ENCODE measurements at regions not wholly inside any gene's neighbourhood (a gene's known extent, or its start where the extent isn't known, plus 50 kb on each side); places are given as distances from the start of the nearest gene placed in this dataset.
A peak's percentile ranks its signal among the peaks of the same experiment; 100 is the strongest.

DNA sequence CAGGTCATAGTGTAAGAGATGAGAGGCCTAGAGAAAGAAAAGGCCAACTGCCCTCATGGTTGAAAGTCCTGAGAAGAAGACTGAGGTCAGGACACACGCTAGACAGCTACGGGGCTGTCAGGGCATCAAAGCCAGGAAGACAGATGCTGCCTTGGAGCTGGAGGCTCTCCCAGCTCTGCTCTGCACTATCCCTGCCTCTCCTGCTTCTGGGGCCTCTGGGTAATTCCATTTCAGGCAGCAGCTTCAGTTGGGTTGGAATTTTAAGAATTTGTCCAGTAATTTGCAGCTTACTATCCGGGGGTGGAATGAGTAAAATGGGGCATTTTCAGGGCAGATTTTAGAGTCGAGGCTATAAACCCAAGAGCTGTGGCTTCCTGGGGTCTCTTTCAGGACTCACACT is 76.2 kb upstream of the CTAGE1 start:
- intact Hi-C loops (cut with DNase I) = no loop called here
- H3K36me3 ChIP-seq = no peaks in the 10 kb centered on the region
- TF ChIP-seq POLR2A (IDR thresholded peaks at IDR 0.05) (no peak), CTCF (IDR thresholded peaks at IDR 0.05) (no peak)

DNA sequence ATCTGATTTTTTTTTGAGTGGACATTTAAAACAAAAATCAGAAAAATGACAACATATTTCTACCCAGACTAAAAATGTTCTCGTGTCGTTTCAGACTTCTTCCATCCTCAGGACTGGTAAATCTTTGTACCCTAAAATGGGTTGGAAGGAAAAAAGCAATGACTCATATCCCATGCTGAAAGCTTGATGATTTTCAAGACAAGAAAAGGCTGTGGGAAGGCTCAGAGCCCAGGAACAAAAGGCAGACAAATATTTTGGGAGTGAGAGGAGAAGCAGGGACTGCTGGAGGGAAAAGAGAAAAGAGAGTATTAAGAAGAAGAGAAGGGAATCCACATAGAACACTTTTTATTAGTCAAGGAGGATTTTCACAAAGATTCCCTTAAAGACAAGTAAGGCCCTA is 77.1 kb upstream of the CTAGE1 start:
- intact Hi-C loops (cut with DNase I) = no loop called here
- Histone ChIP-seq H3K27me3 (no peaks in the 10 kb centered on the region), H3K9me3 (no peaks in the 10 kb centered on the region), H3K4me1 (peaks cover 5 to 11% of the 10 kb centered on the region in 2 donors), H3K4me3 (replicated peaks in 1 of 3) (no peak overlapping the region), H3K27ac (no peak overlapping the region), H3K36me3 (no peaks in the 10 kb centered on the region)
- TF ChIP-seq CTCF (IDR thresholded peaks at IDR 0.05) (no peak), POLR2A (IDR thresholded peaks at IDR 0.05) (no peak)
- DNase-seq = no peak
- WGBS, 2 donors = 67 to 81% methylated on average over 2 of the region's 2 CpGs

More for the DNA sequence above, 76.2 kb upstream of the CTAGE1 start:
- Histone ChIP-seq H3K4me1 (peaks cover under 1 to 9% of the 10 kb centered on the region in 2 donors), H3K27me3 (no peaks in the 10 kb centered on the region), H3K27ac (no peak overlapping the region), H3K9me3 (no peaks in the 10 kb centered on the region), H3K4me3 (replicated peaks in 1 of 3) (no peak overlapping the region)
- WGBS, 2 donors = 74 to 77% methylated on average over 4 of the region's 4 CpGs
- no peak for DNase-seq

DNA sequence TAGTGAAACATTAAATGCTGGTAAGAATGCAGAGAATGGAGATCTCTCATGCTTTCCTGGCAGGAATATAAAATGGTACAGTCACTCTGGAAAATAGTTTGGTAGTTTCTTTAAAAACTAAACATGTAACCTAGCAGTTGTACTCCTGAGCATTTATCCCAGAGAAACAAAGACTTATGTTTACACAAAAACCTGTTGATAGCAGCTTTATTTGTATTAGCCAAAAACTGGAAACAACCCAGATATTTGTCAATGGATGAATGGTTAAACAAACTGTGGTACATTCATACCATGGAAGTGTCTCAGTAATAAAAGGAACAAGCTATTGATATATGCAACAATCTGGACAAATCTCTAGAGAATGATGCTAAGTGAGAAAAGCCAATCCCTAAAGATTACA is 81.7 kb upstream of the CTAGE1 start:
- Histone ChIP-seq H3K9me3 (no peaks in the 10 kb centered on the region), H3K36me3 (no peaks in the 10 kb centered on the region), H3K4me1 (peaks cover 5 to 6% of the 10 kb centered on the region in 2 donors), H3K27ac (peak overlapping the region in 1 of 3 donors; percentile 25), H3K27me3 (no peaks in the 10 kb centered on the region), H3K4me3 (replicated peaks in 1 of 3) (no peak overlapping the region)
- DNase-seq = no peak
- TF ChIP-seq CTCF (IDR thresholded peaks at IDR 0.05) = no peak
- no peak for TF ChIP-seq POLR2A (IDR thresholded peaks at IDR 0.05)
- intact Hi-C loops (cut with DNase I) = no loop called here

GRCh38 chr18:22503803-22504202 is 86.1 kb upstream of the CTAGE1 start:
- no peaks in the 10 kb centered on the region for H3K27me3 ChIP-seq
- intact Hi-C loops (cut with DNase I) = loop anchor here (10.0 kb wide), 1 partner anchor 51 kb away; no protein-coding TSS in a partner anchor
- H3K4me3 ChIP-seq (replicated peaks in 1 of 3) = no peak overlapping the region
- no peak overlapping the region for H3K27ac ChIP-seq
- 82 to 93% methylated on average over 3 of the region's 3 CpGs for WGBS, 2 donors
- H3K36me3 ChIP-seq = no peaks in the 10 kb centered on the region
- no peak for TF ChIP-seq CTCF (IDR thresholded peaks at IDR 0.05)
- TF ChIP-seq POLR2A (IDR thresholded peaks at IDR 0.05) = no peak
- no peaks in the 10 kb centered on the region for H3K9me3 ChIP-seq
- DNase-seq = no peak
- H3K4me1 ChIP-seq = peaks cover 4 to 5% of the 10 kb centered on the region in 2 donors

DNA sequence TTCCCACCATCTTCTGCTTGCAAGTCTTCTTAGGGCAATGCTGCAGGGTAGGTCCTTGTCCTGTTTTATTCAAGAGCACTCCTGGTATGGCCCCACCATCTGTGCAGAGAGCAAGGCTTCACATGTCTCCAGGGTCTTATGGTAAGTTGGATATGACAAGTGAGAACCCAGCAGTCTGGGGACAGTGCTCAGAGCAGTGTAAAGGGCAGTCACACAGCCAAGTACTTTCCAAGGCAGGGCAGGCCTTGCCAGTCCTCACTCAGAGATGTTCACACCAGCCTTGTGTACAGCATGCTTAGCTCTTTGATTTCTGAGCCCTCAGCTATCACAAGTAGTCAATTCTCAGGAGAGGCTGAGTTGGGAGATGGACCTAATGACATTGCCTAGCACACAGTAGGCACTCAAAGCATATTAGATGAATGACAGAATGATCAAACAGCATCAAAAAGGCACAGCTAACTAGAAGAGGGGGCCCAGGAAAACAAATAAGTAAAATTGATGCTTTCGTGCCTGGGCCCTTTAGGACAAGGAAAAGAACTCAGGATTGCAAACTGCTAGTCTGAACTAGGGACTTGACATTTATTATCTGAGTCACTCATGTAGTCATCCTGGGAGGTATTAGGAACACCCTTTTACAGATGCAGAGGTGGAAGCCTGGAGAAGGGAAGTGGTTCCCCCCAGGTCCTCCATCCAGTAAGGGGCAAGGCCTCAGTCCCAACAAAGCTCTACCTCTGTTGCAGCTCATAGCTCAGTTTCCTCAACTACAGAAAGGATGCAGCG is 86.7 kb upstream of the CTAGE1 start:
- Histone ChIP-seq H3K36me3 (no peaks in the 10 kb centered on the region), H3K27me3 (no peaks in the 10 kb centered on the region), H3K9me3 (no peaks in the 10 kb centered on the region), H3K4me1 (no peaks in the 10 kb centered on the region), H3K27ac (no peak overlapping the region), H3K4me3 (replicated peaks in 1 of 3) (no peak overlapping the region)
- intact Hi-C loops (cut with DNase I) = loop anchor here (10.0 kb wide), 1 partner anchor 50 kb away; no protein-coding TSS in a partner anchor
- TF ChIP-seq POLR2A (IDR thresholded peaks at IDR 0.05) = no peak
- TF ChIP-seq CTCF (IDR thresholded peaks at IDR 0.05) = no peak
- DNase-seq = no peak
- 89 to 91% methylated on average over 2 of the region's 2 CpGs for whole genome bisulfite sequencing, 2 donors
